HG03571 (cell line): ENCODE measurements at regions not wholly inside any gene's neighbourhood (a gene's known extent, or its start where the extent isn't known, plus 50 kb on each side); places are given as distances from the start of the nearest gene placed in this dataset.
"Not testable (repeated sequence)": the region's sequence is repeated elsewhere in the genome, so short reads cannot be mapped to it uniquely, and the experiment has no call there.

ENCODE experiments used
- ATAC-seq: cut with Tn5 transposase; IDR thresholded peaks from one replicate; pipeline ENCODE4 v1.9.1; 2021; ENCODE audit not compliant: unreplicated experiment

DNA sequence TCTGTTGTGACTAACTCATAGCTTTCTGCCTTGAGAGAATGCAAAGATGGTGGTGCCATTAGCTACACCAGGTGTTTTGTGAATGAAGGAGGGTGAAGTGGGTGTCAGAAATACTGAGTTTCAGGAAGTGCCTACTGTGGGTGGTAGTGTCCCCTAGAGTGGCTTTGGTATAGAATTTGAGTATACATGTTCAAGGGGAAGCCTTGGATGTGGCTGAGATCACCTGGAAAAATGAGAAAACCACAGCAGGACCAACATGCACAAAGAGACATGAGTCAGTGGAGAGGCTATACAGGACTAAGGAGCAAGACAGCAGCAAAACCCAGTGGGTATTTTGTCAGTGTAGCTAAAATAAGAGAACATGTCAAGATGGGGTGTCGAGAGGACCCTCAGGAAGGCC lies 204.3 kb upstream of the TBL1X start:
- no peak for ATAC-seq

DNA sequence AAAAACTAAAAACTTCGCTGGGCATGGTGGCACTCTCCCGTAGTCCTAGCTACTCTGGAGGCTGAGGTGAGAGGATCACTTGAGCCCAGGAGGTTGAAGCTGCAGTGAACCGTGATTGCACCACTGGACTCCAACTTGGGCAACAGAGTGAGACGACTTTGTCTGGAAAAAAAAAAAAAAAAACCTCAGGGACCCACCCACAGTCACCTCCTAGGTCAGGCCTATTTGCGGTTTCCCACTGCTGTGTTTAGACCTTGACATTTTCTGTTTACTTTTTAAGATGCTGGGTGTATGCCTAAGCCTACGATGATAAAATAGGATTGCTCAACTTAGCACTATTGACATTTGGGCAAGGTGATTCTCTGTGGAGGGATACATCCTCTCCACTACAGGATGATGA lies 197.4 kb upstream of the TBL1X start:
- ATAC-seq, result no peak

- ATAC-seq, result no peak
These were observed 195.7 kb upstream of the TBL1X start for GRCh38 chrX:9269134-9269533.

DNA sequence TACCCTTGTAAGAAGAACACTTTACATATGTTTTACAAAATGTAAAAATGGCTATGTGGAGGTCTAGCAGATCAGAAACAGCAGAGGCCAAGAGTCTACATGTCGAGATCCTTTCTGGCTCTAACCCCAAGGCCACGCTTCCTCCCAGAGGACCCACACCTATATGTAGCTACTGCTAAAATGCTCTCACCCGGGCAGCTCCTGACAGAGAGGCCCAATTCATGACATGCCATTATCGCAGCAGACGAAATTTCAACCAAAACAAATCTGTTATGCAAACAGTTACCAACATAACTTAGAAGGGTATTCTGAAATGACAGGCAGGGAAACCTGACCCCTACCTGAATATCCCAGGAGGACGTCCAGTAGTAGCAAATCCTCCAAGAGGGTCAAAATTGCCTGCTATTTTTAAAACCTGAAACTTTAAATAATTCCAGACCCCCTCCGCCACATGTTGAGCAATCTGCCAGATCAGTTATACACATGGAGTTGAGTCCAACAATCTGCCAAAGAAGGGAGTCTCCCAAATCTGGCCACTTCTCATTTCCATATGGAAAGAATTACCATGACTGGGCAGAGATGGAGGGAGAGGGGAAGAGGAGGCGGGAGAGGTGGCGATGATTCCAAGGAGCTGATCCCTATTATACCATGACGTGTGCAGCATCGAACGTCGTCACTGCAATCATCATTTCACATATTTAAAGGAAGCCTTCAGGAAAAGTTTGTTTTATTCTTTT lies 192.9 kb upstream of the TBL1X start:
- ATAC-seq, result no peak

- no peak for ATAC-seq
These were observed 191.1 kb upstream of the TBL1X start for GRCh38 chrX:9273744-9274143.

- no peak for ATAC-seq
These were observed 186.2 kb upstream of the TBL1X start for GRCh38 chrX:9278475-9279233.

- no peak for ATAC-seq
These were observed 185.7 kb upstream of the TBL1X start for GRCh38 chrX:9279234-9279544.

DNA sequence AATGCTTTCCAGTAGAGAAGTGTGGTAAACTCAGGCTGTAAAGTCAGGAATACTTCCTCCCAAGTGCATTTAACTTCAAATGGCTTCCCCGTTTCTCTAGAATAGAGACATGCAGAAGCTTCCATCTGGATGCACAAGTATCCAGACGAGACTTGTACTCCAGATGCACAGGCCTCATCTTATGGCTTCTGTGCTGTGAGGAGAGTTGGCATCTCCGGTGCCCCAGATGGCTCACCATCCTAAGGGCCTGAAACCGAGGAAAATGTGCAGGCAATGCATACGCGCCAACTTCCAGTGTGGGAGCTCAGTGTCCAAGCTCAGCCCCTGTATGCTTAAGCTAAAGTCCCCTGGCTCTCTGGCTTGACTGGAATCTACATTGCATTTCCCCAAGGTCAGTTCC lies 184.0 kb upstream of the TBL1X start:
- no peak for ATAC-seq

DNA sequence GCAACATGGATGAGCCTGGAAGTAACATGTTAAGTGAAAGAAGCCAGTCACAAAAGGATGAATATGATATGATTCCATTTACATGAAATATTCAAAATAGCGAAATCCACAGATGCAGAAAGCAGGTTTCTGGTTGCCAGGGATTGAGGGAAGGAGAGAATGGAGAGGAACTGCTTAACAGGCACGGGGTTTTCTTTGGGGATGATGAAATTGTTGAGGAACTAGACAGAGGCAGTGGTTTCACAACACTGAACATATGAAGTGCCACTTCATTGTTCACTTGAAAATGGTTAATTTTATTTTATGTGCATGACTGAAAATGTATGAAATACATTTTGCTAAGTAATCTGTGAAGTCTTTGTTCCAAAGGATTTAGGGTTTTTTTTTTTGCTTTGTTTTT lies 182.5 kb upstream of the TBL1X start:
- ATAC-seq, result no peak

GRCh38 chrX:9285342-9285771 lies 179.5 kb upstream of the TBL1X start:
- ATAC-seq, result no peak

DNA sequence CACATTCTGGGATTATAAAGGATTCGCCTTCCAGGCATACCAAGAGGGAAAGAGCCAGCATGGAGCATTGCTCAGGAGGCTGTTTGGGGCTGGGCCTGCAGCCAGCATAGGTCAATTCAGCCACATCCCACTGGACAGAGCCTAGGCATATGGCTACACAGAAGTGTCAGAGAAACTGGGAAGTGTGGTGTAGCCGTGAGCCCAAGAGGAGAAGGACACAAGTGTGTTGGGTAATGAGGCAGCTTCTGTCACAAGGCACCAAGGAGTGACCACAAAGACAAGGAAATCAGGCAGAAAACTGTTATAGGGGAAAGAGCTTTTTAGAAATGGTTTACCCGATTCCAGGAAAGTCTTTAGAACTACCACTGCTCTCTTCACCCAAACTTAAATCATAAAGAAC lies 178.6 kb upstream of the TBL1X start:
- ATAC-seq, result no peak

DNA sequence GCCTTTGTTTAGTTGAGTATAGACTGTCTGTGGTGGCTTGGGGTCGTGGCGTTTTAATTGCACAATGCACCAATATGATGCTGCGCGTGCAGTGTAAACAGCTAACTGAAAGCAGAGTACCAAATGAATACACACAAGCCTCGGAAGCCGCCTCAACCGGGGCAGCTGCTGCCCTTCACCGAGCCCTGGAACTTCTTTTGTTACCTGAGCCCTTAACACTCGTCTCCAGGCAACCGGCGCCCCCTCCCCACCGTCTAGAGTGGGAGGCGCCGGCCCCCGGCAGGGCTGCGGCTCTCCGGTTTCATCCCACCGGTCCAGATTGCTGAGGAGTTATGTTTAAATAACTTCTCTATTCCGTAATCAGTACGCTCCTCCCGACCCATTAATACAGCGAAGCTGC lies 173.2 kb upstream of the TBL1X start:
- no peak for ATAC-seq

DNA sequence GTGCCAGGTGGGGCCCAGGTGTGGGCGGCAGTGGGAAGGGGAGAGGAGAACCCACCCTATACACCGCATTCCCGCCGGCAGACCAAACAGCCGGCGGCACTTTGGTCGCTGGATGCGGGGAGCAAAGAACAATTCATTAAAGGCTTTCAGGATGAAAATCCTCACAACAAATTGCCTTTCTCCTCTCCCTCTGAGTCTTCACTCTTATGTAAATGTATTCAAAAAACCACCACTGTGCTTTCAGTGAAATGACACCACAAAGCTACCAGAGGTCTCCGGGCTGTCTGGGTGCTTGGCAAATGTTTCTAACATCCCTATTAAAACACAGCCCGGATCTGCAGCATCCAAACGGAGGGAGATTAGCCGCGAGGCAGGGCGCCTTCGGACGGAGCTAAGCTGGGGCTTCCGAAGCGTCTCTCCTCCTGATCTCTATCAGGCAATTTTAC lies 171.8 kb upstream of the TBL1X start:
- no peak for ATAC-seq

DNA sequence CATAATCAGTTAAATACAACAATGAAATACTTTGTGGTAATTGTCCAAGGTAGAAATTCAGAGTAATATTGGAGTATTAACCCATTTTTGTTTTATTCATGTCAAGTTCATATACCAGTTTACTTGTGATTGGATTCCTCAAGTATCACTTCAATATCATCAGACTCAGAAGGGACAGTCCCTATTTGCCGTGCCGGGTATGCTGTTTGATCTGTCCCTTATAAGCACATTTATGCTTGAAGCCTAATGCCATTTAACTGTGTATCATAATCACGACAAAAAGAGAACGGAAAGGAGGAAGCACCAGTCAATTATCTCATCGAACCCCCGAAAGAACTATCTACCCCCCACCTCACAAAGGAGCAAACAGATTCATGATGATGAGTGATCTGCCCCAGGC lies 171.0 kb upstream of the TBL1X start:
- no peak for ATAC-seq

DNA sequence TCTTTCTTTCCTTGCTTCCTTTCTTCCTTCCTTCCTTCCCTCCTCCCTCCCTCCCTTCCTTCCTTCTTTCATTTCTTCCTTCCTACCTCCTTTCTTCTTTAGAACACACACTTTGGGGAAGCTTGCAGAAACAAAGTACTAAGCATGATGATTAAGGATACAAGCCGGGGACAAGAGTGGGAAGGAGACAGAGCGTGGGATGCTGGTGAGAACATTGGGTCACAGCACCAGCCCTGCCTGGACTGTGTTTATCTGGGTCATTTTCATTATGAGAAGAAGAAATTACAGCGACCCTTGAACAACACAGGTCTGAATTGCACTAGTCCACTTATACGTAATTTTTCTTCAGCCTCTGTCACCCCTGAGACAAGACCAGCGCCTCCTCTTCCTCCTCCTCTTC lies 169.3 kb upstream of the TBL1X start:
- no peak for ATAC-seq

DNA sequence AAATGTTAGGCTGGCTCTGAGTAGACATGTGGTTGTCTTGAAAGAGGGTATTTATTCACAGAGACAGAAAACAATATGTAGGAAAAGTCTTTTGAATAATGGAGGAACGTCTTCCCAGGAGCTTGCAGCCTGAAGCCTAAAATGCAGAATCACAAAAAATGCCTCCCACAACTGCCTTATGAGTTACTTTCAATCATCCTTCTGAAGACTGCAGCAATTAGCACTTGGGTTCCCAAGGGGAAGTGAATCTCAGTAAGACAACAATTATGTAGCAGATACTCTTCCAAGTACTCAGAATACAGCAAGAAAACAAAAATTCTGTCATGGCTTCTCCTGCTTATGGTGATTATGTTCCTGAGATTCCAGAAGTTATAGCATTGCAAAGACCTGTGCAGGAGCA lies 166.6 kb upstream of the TBL1X start:
- ATAC-seq, result no peak

- not testable (repeated sequence) for ATAC-seq
These were observed 165.2 kb upstream of the TBL1X start for GRCh38 chrX:9299681-9300080.

DNA sequence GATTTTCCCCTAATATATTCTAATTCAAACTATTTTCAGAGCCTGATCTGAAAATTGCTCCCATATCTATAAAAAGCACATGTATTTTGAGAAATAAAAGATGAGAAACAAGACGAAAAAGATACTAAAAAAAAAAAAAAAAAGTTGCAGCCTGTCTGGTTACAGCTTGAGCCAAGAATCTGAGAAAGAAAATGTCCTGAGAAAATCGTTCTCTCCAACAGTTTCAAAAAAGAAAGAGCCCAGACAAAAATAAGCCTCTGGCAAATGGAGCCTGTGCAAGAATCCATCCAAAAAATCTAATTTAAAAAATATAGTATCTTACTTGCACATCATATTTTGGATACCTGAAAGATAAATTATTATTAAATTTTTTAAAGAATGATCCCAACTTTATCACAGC lies 163.0 kb upstream of the TBL1X start:
- ATAC-seq, result no peak

- ATAC-seq, result no peak
These were observed 162.5 kb upstream of the TBL1X start for GRCh38 chrX:9302381-9302780.

GRCh38 chrX:9308426-9308825 lies 156.4 kb upstream of the TBL1X start:
- no peak for ATAC-seq

DNA sequence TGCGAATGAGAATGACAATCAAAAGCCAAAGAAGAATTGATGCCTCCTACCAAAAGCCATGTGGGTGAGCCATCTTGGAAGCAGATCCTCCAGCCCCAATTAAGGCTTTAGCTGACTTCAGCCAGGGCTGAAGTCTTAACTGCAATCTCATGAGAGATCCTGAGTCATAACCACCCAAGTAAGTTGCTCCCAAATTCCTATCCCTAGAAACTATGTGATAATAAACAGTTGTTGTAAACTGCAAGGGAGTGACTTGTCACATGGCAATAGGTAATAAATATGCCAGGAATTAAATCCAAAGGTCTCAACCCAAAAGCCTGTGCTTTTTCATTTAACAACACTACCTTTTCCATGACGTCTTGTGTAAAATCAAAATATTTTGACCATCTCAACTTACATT lies 154.2 kb upstream of the TBL1X start:
- no peak for ATAC-seq

GRCh38 chrX:9311421-9312160 lies 153.3 kb upstream of the TBL1X start:
- ATAC-seq, result no peak
